ENCODE measurements at regions not wholly inside any gene's neighbourhood (a gene's known extent, or its start where the extent isn't known, plus 50 kb on each side); places are given as distances from the start of the nearest gene placed in this dataset.

DNA sequence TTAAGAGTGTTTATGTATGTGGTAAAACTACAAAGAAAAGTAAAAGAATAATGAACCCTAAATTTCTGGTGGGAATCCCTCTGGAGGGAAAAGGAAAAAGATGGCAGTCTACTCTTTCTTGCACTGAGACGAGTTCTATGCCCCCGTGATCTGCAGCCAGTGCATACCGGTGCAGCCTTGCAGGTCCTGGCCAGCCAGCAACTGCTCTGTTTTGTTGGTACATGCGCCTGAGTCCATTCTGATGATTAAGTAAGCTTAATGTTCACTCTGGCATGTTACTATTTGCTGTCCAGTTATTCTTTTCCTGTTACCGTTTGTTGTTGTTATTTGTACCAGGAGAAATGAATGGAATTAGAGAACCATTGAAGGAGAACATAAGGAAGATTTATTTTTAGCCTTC lies 95.1 kb upstream of the TMC3 start:
- H3K9me3 Mint-ChIP-seq, result peaks cover 0 to 2% of the 10 kb centered on the region in 2 experiments; a peak in 1 of 5 replicates
- Histone ChIP-seq H3K9me3 (ENCODE audit: control insufficient read depth, low read depth, low read length) (no peaks in the 10 kb centered on the region), H3K4ac (ENCODE audit: low read depth, low read length) (no peak overlapping the region), H3K23me2 (ENCODE audit: insufficient read length, low read depth, low read length, poor library complexity, severe bottlenecking) (no peaks in the 10 kb centered on the region), H4K20me1 (ENCODE audit: control insufficient read depth, insufficient read depth, insufficient read length) (no peaks in the 10 kb centered on the region), H3K9ac (ENCODE audit: extremely low read depth, insufficient read length, low read length) (no peak overlapping the region), H3T11ph (ENCODE audit: low read length) (no peak overlapping the region), H2BK20ac (ENCODE audit: low read depth, low read length, poor library complexity, severe bottlenecking) (no peak overlapping the region), H4K91ac (ENCODE audit: insufficient read length, low read depth, low read length) (no peak overlapping the region), H2BK120ac (ENCODE audit: low read depth, low read length, poor library complexity, severe bottlenecking) (no peak overlapping the region), H4K5ac (ENCODE audit: insufficient read length, low read depth, low read length) (no peak overlapping the region), H3K56ac (ENCODE audit: insufficient read length, low read depth, low read length) (no peak overlapping the region), H3K27me3 (ENCODE audit: insufficient read depth, low read length) (no peaks in the 10 kb centered on the region), H2BK5ac (ENCODE audit: insufficient read length, low read length) (no peak overlapping the region), H3K4me1 (ENCODE audit: insufficient read depth, low read length) (no peaks in the 10 kb centered on the region), H3K23ac (ENCODE audit: insufficient read length, low read depth, low read length) (no peak overlapping the region), H2AFZ (ENCODE audit: low read length) (no peak overlapping the region), H2BK15ac (ENCODE audit: low read depth, low read length) (no peak overlapping the region), H2AK5ac (ENCODE audit: insufficient read length, low read length) (no peak overlapping the region), H3K79me2 (ENCODE audit: insufficient read depth, low read length) (no peaks in the 10 kb centered on the region), H3K27ac (ENCODE audit: insufficient read length, low read depth, low read length) (no peak overlapping the region), H4K8ac (replicated peaks; ENCODE audit: insufficient read length, low read depth, low read length) (no peak overlapping the region), H3K14ac (ENCODE audit: insufficient read depth, low read length) (no peak overlapping the region), H2BK12ac (ENCODE audit: insufficient read length, low read depth, low read length) (no peak overlapping the region), H3K79me1 (ENCODE audit: insufficient read depth, low read depth, low read length, poor library complexity, severe bottlenecking) (no peaks in the 10 kb centered on the region), H3K18ac (ENCODE audit: insufficient read length, low read depth, low read length) (no peak overlapping the region), H3K4me2 (ENCODE audit: insufficient read depth, insufficient read length, low read length) (no peak overlapping the region)
- TF ChIP-seq, protein P1, sequence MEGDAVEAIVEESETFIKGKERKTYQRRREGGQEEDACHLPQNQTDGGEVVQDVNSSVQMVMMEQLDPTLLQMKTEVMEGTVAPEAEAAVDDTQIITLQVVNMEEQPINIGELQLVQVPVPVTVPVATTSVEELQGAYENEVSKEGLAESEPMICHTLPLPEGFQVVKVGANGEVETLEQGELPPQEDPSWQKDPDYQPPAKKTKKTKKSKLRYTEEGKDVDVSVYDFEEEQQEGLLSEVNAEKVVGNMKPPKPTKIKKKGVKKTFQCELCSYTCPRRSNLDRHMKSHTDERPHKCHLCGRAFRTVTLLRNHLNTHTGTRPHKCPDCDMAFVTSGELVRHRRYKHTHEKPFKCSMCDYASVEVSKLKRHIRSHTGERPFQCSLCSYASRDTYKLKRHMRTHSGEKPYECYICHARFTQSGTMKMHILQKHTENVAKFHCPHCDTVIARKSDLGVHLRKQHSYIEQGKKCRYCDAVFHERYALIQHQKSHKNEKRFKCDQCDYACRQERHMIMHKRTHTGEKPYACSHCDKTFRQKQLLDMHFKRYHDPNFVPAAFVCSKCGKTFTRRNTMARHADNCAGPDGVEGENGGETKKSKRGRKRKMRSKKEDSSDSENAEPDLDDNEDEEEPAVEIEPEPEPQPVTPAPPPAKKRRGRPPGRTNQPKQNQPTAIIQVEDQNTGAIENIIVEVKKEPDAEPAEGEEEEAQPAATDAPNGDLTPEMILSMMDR (conservative IDR thresholded peaks at IDR 0.05), result no peak
- no peaks in the 10 kb centered on the region; a peak in 1 of 7 replicates for H3K36me3 Mint-ChIP-seq (ENCODE audit: insufficient read depth in 1 of 3, low read depth in 3 of 3)
- no peaks in the 10 kb centered on the region for H3K27me3 Mint-ChIP-seq (ENCODE audit: low read depth)
- H3K4me3 Mint-ChIP-seq, result no peak overlapping the region
- H3K4me1 Mint-ChIP-seq, result peaks cover 0 to 5% of the 10 kb centered on the region in 2 experiments; a peak in 2 of 4 replicates
- no peak overlapping the region for H3K27ac Mint-ChIP-seq
- no peak for DNase-seq
- WGBS (ENCODE audit: extremely low coverage, insufficient read length, low lambda C conversion rate), result no CpG with 5 or more reads among the region's 5 CpGs

All from H9 (cell line).